Left forelimb (tissue), 1 donor: ENCODE measurements at regions not wholly inside any gene's neighbourhood (a gene's known extent, or its start where the extent isn't known, plus 50 kb on each side); places are given as distances from the start of the nearest gene placed in this dataset.

Source experiments
- DNase-seq: peaks from one replicate; pipeline ENCODE4 v3.0.0-alpha.2; 2018; ENCODE audit warnings: low spot score

DNA sequence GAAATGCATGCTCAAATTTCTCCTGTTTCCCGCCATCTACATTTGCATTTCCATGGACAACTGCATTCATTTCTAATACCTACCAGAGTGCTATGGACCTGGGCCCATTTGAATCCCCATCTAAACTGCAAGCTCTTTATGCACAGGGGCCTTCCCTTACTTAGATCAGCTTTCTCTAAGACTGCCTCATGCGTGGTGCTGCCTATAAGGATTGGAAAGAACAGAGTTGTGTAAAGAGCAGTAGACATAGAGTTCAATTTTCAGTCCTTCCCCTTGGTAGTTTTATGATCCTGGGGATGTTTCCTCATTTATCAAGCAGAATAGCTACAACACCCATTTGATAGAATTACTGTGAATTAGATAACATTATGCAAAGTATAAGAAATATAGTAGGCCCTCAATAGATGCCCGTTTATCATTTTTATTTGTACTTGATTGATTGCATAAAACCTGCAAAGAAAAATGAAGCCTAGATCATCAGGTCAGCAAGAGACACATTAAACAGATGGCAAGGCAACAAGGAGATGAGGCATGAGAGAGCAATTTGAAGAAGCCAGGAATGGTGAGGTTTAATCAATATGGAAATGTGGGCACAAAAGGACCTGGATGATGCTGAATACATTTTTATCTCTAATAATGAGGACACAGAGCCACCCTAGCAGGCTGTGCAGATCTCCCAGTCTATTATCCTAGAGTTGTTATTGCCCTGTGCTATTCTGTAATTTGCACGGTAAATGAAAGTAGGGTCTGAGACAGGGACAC lies 359.7 kb downstream of the FAM181B start:
- DNase-seq, result no peak

- no peak for DNase-seq
These were observed 368.3 kb downstream of the FAM181B start for GRCh38 chr11:82365351-82365750.

- no peak for DNase-seq
These were observed 377.3 kb downstream of the FAM181B start for GRCh38 chr11:82356316-82356715.

DNA sequence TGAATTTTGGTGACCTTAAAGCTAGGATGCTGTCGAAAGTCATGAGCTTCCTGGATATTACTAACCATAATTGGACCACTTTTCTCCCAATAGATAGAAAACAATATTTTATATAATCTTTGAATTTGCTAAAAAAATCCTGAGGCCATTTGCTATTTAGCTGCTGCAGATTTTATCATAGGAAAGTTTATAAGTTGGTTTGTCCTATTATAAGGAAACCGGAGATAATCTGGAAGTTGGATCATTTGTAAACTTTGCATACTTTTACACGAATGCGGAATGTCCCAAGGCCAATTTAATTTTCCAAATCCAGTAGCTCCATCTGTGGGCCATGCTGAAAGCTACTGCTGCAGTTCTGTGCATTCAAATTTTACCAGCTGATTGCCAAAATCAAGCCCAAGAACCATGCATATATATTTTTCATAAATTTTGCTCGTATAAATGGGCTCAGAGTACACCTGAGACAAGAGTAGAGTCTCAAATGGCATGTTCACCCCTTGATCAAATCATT lies 378.3 kb downstream of the FAM181B start:
- no peak for DNase-seq

GRCh38 chr11:82326853-82327252 lies 406.8 kb downstream of the FAM181B start:
- DNase-seq, result no peak

DNA sequence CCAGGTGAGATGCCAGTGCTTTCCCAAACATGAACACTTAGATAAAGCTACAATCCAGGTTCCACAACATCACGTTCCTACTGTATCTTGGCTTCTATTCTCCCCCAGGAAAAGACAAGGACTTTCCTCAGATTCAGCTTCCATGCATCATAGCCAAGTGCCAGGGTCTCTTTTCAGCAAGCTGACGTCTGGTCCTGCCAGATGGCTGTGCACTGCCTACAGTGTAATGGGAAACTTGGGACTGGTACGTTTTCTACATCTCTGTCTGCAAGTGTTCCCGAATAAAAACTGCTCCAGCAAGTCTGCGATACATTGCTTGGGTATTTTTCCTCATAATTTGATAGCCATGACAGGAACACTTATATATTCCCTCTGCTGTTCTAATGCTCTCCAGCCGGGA lies 412.5 kb downstream of the FAM181B start:
- DNase-seq, result no peak

GRCh38 chr11:82315093-82315492 lies 418.6 kb downstream of the FAM181B start:
- no peak for DNase-seq

- DNase-seq, result no peak
These were observed 424.7 kb downstream of the FAM181B start for GRCh38 chr11:82308979-82309378.

GRCh38 chr11:82305123-82305522 lies 428.5 kb downstream of the FAM181B start:
- DNase-seq, result no peak

GRCh38 chr11:82303671-82304070 lies 430.0 kb downstream of the FAM181B start:
- DNase-seq, result no peak

GRCh38 chr11:82288471-82288870 lies 445.2 kb downstream of the FAM181B start:
- DNase-seq, result no peak

- DNase-seq, result no peak
These were observed 462.8 kb downstream of the FAM181B start for GRCh38 chr11:82270870-82271269.

DNA sequence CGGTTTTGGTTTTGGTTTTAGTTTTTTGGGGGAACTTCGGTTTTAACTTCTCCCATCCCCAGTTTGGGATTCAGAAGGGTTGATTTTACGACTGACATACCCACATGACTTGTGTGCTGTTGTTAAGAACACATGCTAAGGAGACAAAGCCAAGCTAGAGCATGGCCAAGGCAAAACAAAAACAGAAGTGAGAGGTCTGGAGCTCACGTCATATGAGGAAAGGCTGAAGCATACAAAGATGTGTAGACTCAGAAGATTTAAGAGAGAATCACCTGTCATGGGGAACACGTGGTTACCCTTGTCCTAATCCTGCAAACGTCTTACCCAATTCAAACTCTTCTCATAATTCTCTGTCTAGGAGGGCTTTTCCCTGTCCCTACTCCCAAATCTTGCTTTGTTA lies 465.0 kb downstream of the FAM181B start:
- no peak for DNase-seq

DNA sequence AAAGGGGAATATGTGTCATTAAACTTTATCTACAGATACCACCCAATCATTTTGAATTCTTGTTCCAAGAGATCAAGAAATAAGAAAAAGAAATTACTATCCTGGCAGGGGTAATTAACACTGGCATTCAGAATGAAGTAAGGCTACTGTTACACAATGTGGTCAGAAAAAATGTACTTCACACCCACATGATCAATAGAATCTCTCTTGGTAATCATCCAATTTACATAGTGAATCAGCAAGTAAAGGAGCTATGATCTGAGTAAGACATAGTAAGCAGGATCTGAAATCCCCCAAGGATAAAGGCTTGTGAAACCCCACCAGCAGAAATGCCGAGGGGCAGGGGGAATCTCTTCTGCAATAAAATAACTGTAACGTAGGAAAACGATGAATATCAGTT lies 466.5 kb downstream of the FAM181B start:
- no peak for DNase-seq

GRCh38 chr11:82261367-82261766 lies 472.3 kb downstream of the FAM181B start:
- DNase-seq, result no peak

DNA sequence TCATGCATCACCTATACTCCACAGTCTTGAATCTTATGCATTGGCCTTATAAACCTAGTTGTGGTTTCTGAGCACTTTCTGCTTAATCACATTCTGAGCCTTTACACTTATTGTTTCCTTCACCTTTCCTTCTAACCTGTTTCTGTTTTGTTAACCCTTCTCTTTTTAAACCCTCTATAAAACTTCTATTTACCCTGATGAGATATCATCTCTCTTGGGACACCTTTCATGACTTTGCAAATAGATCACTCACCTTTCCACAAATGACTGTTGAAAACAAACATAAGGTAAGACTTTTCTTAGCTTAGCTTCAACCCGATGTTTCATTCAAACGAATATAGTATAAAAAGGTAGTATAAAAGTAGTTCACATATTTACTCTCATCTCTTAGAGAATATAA lies 483.6 kb downstream of the FAM181B start:
- DNase-seq, result no peak

DNA sequence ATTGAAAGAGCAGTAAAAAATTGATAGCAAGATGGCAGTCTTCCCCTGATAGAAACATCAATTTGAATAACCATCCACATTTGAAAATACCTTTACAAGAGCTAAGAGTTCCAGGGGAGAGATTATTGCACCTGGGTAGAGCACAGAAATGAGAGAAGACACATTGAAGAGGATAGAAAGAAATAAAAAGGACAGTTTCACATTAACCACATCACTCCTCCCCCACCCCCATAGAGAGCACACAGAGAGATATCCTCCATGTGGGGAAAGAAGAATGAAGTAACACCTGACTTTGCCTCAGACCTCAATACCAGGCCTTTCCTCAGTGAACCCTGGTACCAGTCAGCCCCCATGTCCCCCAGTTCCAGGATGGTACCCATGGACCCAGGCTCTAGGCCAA lies 486.7 kb downstream of the FAM181B start:
- DNase-seq, result no peak

- DNase-seq, result no peak
These were observed 494.2 kb downstream of the FAM181B start for GRCh38 chr11:82239498-82239897.

DNA sequence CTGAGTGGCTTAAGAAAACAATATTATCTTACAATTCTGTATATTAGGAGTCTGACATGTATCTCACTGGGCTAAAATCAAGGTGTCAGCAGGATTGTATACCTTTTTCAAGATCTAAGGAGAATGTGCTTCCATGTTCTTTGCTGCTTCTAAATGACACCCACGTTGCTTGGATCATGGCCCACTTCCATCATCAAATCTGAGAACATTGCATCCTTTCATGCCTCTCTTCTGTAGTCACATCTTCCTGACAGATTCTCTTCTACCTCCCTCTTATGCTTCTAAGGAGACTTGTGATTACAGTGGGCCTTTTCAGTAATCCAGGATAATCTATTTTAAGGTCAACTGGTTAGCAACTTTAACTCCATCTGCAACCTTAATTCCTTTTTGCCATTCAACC lies 499.4 kb downstream of the FAM181B start:
- DNase-seq, result no peak

DNA sequence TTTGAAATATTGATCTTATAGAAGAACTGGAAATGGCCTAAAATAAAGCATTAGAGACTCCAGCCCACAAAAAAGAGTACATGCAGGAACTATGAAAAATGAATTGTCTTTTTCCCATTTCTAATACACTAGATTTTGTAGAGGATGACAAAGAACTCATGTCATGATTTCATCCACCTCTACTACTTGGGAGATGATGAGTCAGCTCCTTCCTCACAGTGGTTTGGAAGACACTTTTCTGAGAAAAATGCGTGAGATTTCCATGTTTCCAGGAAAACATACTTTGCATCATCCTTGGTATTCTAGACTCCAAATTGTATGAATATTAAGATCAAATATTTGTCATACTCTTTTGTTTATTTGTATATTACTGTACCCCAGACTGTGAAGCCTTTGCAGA lies 500.5 kb downstream of the FAM181B start:
- no peak for DNase-seq

GRCh38 chr11:82229341-82229740 lies 504.3 kb downstream of the FAM181B start:
- DNase-seq, result no peak

- no peak for DNase-seq
These were observed 507.7 kb downstream of the FAM181B start for GRCh38 chr11:82225930-82226329.

GRCh38 chr11:82225502-82225901 lies 508.2 kb downstream of the FAM181B start:
- DNase-seq, result no peak

DNA sequence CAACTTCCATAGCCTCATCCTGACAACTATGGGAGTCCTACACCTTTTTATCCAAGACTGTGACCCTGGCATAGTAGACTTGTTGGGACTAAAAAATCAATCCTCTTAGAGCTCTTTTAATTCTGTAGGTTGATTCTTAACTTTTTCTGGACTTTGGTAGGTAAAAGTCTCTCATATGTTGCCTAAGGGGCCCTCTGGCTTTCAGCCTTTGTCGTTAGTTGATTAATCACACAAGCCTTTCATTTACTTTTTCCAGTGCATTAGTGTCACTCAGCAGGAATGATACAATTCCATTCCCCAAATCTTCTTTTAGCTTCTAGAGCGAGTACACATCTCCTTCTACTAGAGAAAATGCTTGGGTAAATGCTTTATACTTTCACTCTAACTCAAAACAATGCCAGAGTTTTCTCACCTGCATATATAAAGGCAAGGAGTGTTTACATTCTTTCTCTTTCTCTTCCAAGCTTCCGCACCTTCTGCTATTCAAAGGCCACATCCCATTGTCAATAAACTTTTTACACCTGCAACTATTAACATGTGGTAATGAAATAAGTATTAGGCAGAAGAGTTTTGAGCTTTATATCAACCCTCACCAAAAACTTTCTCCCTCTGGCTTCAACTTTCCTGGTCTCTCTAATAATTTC lies 516.6 kb downstream of the FAM181B start:
- DNase-seq, result no peak
